ENCODE measurements at regions not wholly inside any gene's neighbourhood (a gene's known extent, or its start where the extent isn't known, plus 50 kb on each side); places are given as distances from the start of the nearest gene placed in this dataset.
"Not testable (repeated sequence)": the region's sequence is repeated elsewhere in the genome, so short reads cannot be mapped to it uniquely, and the experiment has no call there.

DNA sequence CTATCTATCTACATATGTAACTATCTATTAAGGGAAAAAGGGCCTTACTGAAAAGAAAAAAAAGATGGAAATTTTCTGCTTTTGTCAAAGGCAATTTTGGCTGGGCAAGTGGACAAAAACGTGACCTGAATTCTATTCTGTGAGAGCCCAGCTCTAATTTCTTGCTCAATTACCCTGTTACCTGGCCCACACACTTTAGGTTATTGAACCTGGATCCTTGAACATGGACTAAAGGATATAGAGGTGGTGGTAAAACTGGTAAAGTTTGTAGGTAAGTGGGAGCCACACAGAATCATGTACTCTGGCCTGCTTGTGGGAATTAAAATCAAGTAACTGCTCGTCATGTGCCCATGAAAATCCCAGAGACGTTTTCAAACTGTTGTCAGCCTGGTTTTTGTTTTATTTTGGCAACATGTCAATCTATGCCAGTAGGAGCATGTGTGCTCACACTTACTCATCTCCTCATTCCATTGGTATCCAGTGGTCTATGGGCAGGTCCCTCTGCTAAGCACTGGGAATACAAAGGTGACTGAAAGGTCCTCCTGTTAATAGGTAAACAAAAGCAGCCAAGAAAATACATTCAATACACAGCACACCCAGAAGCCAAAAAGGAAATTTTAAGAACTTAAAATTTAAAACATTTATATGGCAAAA lies 113.7 kb upstream of the WARS2 start:
- DNase-seq, result no peak

GRCh38 chr1:119256089-119256488 lies 112.5 kb upstream of the HAO2 start:
- not testable (repeated sequence) for DNase-seq

DNA sequence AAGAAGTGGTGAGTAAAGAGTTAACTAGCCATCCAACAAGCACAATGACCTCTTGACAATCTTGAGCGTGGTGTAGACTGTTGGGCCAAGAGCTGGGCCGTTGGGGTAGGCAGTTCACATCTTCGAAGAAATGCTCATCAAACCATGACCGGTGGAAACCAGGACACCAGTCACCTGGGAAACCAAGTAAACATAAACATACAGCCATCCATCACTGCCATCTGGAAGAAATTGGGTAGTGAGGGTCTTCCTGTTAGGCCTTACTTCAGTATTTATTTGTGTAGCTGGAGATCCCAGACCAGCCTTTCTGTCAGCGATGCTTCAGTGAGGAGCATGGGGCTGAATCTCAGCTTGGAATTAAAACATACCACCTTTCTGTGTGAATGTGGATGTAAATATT lies 108.1 kb upstream of the HAO2 start:
- DNase-seq, result no peak

GRCh38 chr1:119266386-119266785 lies 102.2 kb upstream of the HAO2 start:
- no peak for DNase-seq

GRCh38 chr1:119266858-119267257 lies 101.7 kb upstream of the HAO2 start:
- DNase-seq, result no peak

DNA sequence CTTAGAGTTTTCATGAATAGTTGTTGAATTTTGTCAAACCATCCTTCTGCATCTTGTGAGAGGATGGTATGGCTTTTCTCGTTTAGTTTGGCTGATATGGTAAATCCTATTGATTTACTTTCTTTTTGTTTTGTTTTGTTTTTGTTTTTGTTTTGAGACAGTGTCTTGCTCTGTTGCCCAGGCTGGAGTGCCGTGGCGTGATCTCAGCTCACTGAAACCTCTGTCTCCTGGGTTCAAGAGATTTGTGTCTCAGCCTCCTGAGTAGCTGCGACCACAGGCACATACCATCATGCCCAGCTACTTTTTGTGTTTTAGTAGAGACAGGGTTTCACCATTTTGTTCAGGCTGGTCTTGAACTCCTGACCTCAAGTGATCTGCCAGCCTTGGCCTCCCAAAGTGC lies 101.3 kb upstream of the HAO2 start:
- DNase-seq, result not testable (repeated sequence)

- DNase-seq, result no peak
Observed at GRCh38 chr1:119268879-119269278, 99.7 kb upstream of the HAO2 start.

GRCh38 chr1:119275145-119276134 lies 93.1 kb upstream of the HAO2 start:
- DNase-seq, result no peak

- DNase-seq, result no peak
Observed at GRCh38 chr1:119276558-119276957, 92.0 kb upstream of the HAO2 start.

GRCh38 chr1:119279456-119280381 lies 88.9 kb upstream of the HAO2 start:
- DNase-seq, result no peak

DNA sequence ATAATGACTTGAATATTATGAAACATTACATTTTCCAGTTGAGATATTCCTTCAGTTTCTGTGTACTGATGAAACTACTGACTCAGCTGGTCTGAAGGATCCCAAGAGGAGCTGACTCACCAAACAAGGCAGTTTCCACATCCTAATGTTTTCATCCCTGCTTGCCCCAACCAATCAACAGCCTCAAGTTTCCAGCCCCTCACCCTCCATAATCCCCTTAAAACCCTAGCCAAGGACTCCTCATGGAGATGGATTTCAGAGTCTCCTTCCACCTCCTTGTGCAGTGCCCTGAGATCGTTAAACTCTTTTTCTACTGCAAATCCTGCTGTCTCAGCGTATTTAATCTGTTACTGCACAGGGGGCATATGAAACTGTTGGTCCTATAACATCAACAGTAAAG lies 83.1 kb upstream of the HAO2 start:
- no peak for DNase-seq

- peak; percentile 73 for DNase-seq
Observed at GRCh38 chr1:119286587-119287181, 81.9 kb upstream of the HAO2 start.

DNA sequence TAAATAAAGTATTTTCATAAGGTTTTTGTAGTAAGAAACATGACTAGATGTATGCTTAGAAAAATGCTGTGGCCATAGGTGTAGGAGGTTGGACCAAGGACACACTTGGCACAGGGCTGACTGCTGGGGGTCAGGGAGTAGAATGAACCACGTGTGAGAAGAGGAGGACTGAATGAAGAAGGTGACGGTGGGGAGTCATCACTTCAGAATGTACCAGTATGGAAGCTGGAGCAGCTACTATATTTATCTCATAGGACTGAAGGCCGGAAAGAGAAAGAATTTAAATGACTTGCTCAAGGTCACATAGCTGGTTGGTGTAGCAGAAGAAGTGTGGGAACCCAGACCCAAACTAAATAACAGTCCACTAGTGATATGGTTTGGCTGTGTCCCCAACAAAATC lies 79.8 kb upstream of the HAO2 start:
- no peak for DNase-seq

DNA sequence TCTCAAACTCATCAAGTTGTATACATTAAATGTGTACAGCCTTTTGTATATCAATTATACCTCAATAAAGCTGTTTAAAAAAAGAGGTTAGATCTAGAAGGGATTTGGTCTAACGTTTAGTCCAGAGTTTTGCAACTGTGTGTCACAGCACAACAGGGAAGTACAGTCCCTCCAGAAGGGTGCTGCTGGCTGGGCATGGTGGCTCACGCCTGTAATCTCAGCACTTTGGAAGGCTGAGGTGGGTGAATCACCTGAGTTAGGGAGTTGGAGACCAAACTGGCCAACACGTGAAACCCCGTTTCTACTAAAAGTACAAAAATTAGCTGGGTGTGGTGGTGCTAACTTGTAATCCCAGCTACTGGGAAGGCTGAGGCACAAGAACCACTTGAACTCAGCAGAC lies 78.3 kb upstream of the HAO2 start:
- DNase-seq, result no peak

DNA sequence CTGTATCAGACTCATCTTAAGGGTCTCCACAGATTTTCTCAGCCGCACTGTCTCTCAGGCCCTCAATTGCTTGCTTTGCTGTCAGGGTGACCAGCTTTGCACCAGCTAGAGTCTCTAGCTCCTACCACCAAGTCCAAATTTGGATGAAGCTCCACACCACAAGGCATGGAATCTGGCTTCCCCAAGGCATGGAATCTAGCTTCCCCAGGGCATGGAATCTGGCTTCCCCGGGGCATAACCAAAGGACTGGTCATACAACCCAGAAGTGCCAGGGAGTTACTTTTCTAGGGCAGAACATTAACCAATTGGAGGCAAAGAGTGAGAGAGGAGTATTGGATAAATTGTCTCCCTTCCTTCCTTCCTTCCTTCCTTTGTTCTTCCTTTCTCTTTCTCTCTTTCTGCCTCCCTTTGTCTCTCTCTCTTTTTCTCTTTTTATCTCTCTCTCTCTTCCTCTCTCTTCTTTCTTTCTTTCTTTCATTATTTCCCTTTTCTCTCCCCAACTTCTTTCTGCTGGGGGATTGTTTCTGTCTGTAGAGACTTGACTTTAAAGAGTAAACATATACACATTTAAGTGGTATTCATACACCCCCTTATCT lies 76.9 kb upstream of the HAO2 start:
- DNase-seq, result no peak

DNA sequence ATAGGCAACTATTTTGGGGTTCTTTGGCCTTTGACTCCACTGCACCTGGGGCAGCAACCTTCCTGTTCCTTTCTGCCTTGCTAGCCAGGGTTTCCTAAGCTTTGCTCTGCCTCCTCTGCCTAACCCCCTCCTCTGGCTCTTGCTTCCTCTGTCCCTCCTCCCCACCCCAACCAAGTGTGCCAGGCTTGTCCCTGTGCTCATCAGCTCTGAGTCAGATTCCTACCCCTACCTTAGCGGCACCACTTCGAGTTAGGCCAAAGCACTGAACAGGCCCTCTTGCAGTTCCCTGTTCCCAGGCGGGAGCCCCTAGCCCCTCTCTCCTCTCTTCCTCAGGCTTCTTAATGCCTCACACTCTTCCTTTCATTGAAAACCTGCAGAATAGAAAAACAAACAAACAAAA lies 74.8 kb upstream of the HAO2 start:
- DNase-seq, result no peak

DNA sequence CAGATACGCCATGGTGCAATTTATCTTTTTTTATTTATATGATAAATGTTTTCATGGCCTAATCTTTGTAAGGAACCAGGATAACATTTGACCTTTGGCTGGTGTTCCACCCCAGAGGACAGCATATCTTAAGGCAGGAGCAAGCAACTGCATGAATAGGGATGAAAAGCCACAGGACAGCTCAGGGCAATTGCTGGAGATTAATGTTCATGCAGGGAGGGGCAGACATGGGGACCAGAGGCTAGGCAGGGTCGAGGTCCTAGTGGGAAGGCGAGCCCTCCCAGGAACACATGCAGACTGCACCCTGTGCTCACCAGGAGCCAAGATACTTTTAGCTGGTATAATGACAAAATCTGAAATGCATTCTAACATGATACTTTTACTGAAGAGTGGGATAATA lies 74.4 kb upstream of the HAO2 start:
- no peak for DNase-seq

DNA sequence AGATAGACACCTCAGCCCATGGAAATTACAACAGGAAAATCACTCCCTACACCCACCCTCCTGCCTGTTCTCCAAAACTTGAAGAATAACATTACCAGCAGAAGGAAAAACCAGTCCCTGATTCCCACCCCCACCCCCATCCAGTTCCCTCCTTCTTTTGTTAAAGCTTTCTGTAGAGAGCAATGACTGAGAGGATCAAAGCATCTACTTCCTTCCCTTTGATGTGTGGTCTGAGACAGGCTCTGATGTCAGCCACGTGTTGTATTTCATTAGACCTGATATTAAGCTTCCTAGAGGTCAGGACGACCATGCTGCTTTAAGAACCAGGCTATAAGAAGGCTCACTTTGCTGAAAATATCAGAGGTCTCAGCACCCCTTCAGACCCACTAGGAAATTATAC lies 73.9 kb upstream of the HAO2 start:
- no peak for DNase-seq

- DNase-seq, result no peak
Observed at GRCh38 chr1:119298687-119299303, 69.8 kb upstream of the HAO2 start.

DNA sequence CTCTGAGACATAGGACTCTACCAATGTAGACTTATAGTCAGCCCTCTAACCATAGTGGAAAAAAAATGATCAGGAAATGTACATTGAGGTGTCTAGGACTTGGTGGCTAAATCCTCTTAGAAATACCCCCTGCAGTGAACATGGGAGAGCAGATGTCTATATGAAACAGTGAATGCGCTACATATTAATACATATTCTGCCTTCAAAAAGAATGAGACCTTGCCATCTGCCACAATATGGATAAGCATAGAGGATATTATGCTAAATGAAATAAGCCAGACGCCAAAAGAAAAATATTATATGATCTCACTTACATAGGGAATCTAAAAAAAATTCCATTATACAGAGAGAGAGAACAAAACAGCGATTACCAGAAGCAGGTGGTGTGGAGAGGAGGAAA lies 66.6 kb upstream of the HAO2 start:
- no peak for DNase-seq

DNA sequence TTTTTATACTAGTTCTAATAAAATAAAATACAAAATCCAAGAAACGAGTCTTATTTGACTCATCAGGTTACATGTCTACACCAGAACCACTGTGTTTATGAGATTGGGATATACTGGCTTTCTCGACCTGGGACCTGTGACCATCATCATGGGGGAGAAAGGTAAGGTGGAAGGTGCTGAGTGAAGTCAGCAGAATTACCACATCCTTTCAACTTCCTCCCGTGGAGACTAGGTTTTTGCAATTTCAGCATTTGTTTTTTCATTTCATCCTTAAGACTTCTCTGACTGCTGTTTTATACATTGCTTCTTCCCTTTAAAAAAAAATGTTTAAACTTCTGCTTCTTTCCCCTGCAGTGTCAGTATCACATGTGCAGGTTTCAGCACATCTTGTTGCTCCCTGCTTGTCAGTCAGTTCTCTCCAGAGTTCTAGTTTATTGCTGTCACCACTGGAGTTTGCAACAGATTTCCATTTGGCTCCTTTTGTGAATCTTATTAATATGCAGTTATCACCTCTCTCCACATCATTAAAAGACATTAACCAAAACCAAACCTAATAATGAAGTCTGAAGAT lies 60.4 kb upstream of the HAO2 start:
- no peak for DNase-seq

DNA sequence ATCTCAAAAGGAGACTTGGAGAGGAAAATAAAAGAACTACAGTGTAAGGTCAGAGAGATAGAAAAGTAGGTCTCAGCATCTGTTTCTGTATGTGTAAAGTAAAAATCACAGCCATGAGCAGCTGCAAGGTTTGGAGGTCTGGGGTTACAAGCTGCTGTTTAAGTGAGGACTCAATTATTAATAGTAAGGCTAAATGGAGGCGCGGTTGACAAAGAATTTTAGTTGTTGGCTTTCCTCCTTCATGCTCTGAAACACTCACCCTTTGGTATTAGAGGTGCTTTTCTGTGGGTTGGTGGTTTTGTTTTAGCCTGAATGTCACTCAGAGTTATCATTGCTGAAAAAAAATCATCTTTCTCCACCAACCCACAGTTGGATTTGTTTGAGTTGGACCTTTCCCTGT lies 59.8 kb upstream of the HAO2 start:
- DNase-seq, result no peak
